ENCODE measurements at regions not wholly inside any gene's neighbourhood (a gene's known extent, or its start where the extent isn't known, plus 50 kb on each side); places are given as distances from the start of the nearest gene placed in this dataset.

DNA sequence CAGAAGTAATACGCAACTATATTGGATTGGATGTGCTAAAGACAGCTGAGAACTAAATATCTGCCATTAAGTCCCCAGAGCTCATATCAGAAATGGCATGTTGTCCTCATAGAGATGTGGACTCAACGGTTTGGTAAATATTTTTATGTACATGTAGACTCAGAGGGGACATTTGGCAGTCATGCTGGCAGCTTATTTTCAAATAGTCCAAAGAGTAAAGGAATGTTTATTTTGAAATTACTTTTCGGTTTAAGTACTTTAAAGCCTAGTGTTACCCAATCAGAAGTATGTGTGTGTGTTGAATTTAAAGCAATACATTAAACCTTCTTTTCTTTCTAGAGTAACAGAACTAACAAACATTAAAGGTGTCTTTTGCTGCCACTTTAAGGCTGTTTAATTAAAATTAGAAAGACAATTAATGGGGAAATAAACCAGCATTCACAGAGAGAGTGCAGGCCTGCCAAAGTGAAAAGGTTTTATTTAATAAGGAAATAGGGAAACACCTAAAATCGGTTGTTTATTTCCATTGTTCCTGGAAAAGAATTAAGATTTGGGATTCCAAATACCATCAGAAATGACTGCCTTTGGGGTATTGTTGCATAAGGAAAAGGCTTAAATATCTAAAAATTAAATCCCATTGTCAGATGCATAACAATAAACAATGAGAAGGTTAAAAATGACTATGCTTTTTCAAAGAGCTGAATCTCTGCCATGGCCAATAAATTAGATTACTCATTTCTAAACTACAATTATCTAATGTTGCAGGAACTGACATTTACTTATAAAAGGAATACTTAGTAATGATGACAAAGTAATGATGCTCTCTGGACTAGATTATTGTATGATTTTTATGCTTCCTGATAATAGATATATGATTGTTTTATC is 113.4 kb upstream of the AHR start:
- no peak for DNase-seq

DNA sequence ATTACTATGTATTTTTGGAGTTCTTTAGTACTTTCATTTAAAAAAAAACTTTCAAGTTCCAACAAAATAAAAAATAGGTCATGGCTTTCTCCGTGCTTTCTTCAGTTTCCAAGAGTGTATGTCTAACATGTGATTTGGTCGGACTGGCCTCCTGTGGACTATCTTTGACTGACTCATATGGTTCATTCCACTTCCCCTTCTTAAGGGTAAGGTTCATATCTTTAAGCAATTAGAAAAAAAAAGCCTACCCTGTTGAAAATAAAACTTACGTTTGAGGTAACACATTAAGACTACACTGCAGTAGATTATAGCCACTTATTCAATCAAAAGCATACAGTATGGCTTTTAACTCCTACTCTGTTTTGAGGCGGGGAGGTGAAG is 112.8 kb upstream of the AHR start:
- no peak for DNase-seq

DNA sequence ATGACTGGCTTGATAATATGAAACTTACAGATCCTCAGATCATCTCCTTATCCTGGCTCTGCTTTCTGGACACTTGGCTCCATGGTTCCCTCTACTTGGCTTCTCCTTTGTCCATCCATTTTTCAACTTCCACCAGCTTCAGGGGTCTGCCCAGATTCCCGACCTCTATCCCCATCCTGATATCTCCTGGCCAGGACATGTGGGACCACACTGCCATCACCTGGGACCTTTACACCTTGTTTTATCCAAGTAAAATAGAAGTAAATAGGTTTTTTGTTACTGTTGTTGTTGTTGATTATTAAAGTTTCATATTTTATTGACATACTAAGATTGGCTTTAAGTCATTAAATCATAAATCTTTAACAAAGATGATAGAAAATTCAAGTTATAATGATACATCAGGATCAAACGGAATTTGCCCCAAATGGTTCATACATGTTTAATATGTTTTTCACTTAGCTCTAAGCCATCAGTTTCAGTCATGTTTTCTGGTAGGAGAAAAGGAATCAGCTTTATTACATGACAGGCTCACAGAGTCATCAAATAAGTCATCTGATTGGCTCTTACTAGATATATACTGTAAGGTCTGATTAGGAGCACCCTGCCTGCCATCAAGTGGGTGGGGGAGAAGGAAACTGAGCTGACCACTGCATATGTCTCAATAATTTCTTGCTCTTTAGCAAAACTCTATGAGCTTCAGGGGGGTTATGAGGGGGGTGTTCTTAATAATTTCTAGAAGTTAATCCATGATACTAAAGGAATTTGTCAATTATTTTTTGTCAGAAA is 111.5 kb upstream of the AHR start:
- no peak for DNase-seq

DNA sequence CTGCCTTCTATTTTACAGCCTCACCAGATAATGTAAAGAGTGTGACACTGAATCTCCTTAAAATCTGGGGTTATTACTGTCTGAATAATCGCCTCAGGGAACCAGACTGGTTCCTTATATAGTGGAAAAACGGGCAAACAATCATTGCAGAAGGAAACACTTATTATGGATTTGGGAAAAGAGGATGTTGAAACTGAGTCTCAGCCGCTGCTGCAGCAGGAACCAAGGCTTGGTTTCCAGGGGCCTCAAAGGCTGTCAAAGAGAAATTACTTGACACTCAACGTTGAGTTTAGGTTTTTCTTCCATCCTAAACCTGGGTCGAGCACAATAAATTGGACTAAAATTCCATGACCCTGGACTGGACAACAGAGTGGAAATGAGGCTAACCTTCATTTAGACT is 103.8 kb upstream of the AHR start:
- DNase-seq, result no peak

DNA sequence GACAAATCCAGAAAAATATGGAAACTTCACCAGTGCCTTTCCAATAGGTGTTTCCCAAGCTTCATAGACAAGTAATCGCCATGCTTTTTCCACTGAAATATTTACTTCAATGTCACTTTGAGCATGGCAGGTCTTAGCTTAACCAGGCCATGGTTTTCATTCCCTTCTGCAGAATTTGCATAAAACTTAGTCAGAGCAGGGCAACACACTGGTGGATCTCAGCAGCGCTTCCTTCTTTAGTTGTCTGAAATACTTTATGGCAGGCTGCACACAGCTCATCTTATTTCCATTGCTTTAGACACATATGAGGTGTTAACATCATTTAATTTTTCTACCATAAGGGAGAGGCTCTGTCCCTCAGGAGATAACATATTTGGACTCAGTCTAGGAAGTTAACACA is 102.9 kb upstream of the AHR start:
- DNase-seq, result no peak

DNA sequence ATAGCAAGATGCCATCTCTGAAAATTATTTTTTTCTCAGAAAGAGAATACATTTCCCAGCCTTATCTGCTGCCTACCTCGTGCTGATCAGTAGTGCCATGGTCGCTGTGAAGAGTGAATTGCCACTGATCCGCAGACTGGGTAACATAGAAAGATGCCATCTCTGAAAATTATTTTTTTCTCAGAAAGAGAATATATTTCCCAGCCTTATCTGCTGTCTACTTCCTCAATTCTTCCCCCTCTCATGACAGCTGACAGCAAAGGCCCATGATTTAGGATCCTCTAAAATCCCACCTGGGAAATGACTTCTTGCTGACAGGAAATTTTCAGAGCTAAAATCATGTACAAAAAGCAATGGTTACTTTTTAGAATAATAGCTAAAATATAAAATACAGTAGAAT is 92.5 kb upstream of the AHR start:
- DNase-seq, result no peak

DNA sequence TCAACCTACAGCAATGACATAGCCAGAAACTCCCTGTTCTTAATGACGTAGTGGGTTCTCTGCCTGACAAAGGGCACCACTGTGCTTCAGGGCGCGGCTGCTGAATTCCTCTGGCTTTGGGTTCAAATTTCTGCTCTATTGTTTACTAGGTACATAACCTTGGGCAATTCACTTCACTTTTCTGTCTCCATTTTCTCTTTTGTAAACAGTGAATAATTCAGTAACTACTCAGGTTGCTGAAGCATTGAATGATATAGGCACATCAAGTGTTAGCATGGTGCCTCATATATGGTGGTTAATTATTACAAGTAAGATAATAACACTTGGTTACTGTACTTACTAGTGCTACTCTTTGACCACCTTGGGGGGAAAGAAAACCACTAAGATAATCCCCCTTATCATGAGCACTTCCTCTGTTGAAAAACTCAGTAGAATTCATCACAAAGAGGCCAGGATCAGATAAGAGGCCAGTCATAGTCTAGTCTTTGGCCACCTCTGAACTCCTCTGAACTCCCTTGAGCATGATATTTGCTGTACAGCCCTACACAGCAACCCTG is 92.0 kb upstream of the AHR start:
- peak in 1 of 3 experiments; percentile 26 for DNase-seq

DNA sequence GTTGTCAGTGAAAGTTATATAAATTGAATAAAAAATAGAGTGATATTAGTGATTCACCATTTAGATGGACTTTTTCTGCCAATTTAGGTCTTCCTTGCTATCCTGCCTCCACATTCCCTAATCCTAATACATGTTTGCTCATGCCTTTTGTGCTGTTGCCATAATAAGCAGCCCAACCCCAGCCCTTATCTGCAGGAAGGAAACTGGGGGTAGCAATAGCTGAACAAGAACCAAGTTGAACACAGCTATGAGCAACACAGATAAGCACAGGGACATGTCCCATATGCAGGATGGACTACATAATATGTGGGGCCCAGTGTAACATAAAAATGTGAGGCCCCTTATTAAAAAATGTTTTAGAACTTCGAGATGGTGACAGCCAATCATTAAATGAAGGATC is 91.2 kb upstream of the AHR start:
- DNase-seq, result no peak

DNA sequence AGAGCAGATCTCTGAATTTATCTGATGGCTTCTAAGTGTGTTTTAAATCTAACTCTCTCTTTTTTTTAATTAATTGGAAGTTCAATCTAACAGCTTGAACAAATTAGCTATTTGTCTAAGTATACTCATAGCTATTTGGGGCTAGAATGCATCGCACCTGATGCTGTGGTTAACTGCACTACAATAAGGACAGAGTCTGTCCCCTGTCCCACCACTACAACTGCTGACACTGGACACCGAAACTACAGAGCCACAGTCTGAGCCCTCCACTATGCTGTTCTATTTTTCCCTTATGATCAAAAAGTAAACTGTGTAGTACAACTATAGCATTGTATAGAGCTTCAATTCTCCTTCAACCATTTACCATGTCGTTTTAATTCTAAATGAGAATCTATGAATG is 89.4 kb upstream of the AHR start:
- DNase-seq, result no peak

DNA sequence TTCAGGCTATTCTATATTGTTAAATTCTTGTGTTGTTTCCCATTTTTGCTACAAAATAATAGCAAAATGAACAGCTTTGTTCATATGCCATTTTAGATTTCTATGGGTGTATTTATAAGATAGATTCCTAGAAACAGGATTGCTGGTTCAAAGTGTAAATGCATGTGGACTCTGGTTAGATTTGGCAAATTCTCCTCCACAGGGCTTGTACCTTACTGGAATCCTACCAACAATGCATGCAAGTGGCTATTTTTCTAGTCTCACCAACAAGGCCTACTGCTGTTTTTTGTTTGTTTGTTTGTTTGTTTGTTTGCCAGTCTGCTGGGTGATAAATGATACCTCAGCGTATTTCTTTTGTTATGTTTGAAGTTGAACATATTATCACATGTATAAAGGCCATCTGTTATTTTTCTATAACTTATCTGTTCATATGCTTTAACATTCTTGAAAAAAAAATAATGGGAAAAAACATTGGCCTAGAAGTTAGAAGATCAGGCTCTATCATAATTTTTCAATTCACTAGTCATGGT is 87.1 kb upstream of the AHR start:
- DNase-seq, result no peak

DNA sequence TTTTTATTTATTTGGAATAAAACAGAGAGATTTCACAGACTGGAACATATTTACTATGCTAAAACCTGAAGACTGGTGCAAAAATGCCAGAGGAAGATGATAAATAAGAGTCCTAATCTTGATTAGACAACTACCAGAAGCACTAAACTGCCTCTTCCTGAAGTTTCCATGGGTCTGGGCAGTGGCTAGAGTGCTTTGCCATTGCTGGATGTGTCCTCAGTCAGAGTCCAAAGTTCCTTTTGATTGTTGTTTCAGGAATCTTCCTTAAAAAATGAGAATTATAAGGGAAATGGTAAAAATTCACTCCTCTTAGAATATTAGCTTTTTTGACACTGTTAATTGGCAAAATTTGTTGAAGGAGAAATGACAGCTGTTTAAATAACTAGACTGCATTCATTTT is 86.3 kb upstream of the AHR start:
- peak in 1 of 3 experiments; percentile 28 for DNase-seq

DNA sequence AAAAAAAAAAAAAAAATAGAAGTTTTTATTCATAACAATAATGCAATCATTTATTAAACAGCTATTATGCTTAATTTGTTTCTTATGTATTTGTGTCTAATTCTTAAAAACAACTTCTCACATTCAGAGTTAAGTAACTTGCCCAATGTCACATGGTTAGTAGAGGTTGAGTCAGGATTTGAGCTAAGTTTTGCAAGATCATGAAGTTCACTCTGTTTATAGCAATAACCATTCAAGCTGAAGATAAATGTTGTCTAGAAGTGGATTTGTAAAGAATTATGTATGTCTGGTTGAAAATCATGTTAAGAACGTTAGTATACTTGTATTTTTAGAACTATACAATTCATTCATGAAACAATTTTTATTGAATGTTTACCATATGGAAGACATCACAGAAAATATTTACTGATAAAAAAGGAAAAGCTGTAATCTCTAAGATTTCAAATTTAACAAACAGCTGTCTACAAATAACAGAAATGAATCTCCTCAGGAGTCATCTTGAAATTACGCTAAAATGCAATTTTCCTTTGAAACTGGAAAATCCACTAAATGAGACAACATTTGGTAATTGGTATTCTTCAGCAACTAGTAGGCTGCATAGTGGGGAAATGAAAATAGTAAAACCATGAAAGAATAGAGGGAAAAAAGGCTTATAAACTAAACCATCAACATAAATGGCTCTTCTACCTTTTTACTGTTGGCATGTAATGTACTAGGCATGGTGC is 70.5 kb upstream of the AHR start:
- no peak for DNase-seq

DNA sequence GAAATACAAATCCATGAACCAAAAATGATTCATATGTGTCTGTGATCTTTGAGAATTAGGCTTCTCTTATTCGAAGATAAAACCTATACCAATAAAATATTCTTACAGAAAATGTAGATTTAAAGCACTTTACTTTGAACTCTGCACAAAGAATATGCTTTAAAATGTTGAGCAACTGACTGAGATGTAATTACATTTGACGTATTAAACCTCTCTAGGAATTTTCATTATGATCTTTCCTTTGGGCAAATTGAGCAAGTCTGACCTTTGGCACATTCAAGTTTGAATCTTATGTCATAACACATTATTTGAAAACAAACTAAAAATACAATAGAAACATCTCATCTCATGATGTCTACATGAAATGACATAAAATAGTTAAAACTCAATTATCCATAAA is 69.2 kb upstream of the AHR start:
- no peak for DNase-seq

DNA sequence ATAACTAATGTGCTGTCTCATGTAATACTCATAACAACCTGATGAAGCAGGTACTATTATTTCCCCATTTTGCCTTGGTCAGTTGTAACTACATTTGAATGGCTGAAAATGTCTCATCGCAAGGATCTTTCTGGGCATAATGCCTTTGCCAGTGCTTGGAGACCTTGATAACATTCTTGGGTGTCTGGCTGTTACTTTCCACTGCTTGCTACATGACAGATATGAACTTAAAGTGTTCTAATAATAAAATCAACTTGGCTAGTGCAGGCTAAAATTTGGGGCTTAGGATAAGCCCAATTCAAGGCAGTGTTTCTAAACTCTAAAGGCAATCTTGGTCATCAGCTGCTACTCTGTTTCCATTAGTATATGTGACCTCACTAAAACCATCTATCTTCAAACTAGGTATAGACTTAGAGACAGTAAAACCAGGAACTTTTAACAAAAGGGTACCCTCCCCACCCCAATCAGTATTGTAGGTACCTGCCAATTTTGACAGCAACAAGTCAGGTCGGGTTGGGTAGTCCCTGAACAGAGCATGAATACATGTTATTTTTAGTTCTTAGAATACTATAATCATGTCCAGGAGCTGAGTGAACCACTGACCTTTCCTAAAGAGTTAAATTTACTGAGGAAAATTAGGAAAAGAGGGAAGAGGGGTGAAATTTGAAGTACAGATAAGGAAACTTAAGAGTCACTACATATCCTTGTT is 68.2 kb upstream of the AHR start:
- no peak for DNase-seq

DNA sequence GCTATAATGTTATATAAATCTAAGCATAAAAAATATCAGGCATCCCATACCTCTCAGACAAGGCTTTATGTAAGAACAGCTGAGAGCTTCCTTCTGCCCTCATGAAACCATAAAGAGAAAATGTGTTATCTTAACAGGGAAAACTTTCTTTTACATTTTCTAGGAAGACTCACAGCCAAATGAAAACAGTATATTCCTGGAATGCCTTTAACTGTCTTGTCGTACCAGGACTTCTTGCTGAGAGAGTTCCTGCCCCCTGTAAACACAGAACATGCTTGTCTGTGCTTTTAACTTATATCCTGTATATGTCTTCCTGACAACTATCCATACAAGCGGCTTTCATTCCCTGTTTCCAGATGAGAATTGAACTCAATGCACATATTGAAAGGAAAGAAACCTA is 64.8 kb upstream of the AHR start:
- DNase-seq, result no peak

DNA sequence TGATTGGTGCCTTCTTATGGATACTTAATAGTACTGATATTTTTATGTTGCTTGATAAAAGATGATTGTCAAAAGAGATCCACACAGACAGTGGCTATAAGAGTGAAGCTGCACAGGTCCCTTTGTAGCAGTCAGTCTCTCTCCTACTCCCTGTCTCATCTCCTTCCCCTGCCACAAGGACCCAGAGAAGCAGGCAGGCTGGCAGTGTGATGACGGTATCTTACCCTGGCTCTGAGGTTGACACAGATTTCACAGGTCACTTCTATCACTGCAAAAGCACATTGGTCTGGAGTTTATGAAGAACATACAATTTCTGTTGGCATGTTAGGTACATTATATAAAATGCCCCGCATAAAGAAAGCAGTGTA is 64.4 kb upstream of the AHR start:
- no peak for DNase-seq

DNA sequence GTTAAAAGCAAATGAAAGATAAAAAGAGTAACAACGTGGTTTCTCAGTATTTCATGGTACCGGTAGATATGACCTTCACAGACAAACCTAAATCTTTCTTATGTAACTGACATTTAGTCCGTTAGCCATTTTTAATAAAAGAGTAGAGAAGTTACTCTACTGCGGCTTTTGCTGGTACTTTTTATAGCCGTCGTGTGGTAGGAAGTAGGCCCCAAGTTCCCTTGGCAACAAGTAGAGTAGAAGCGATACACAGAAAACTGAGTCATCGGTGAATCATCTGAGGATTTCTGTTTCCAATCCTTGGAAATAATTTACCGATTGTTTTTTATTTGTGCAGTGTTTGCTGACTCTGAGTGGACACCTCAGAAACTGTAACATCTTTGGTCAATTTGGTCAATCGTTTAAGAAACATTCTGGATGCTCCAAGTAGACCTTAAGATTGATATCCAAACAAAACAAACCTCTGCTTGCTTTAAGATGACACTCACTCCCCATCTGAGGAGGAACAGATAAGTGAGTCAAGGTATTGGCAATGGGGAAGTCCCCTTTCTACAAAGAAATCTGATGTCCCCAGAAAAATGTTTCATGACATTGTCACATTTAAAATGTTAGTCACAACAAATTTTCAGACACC is 63.9 kb upstream of the AHR start:
- no peak for DNase-seq

DNA sequence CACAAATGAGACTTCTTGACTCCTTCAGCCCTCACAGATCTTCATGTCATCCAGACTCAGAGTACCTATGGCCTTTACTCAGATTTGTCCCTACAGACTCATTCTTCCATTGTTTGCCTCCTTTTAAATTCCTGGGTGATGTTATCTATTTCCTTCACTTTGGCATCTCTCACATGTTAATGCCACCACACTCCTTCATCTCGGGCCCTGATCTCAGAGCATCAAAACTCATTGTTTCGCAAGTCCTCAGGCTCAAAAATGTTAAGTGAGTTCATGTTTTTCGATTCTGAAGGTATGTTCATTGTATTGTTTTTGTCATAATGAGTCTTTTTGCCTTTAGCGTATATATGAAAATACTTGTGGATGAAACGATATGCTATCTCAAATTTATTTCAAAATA is 62.3 kb upstream of the AHR start:
- no peak for DNase-seq

DNA sequence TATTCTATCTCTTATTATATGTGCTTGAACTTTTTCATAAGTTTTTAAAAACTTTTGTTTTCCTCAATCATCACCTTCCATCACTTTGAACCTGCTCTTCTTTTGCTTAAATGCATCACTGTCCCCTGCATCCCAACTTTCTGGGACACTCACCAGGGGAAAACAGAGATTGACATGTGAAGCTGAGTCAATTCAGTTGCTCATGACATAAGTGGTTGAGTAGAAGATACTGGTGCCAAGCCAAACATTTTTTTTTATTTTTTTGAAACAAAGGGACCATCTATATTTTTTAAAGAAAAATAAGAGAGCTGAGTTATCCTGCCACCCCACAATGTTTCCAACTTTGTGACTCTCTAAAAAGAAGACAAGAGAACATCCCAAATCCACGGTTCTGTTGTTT is 61.8 kb upstream of the AHR start:
- DNase-seq, result no peak

DNA sequence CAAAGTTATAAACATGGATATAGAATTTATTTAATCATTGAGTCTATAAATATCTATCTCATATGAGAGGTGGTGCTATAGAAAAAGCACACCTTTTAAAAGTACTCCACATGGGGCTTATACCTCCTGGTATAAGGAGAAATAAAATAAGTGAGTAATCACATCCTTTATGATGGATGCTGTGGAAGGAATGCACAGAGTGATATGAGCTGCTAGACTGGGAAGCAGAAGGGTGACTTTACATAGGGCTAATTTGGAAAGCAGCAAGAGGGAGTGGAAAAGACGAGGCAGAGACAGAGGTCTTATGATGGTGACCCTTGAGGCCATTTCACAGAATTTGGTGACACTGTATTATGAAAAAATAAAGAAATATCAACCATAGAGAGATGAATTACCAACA is 59.4 kb upstream of the AHR start:
- no peak for DNase-seq

DNA sequence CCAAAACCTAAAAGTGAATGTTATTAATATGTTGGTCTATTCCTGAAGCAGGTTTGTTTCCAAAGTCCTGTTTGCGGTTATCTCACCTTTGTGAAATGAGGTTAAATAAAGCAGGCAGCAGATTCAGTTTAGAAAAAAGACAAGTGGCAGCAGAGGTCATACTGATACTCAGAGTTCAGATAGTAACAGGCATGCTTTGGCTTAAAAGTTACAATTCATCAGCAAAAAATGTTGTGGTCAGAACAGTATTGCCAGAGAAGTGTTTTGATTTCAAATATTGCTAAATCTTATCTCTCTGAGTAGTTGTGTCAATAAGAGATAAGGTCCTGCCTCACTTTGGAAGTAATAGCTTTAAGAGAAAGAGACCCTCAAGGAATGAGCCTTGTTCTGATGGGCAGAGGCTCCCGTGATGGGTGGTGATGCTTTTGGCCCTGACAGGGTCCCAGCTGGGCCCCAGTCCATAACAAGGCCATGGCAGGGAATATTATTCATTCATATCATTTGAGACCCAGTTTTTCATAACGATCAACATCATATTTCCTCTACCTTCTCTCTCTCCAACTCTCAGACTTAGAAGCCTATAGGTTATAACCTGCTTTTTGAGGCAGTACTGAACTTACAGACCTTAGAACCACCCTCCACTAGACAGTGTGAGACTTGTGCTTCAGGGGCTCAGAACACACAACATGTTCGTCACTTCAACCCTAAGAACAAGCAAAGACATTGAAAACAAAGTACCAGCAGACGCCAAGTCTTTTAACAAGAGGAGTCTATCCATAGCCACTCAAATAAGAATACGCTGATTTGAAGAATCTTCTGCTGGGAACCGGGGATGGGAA is 58.5 kb upstream of the AHR start:
- no peak for DNase-seq
